ENCODE measurements at regions not wholly inside any gene's neighbourhood (a gene's known extent, or its start where the extent isn't known, plus 50 kb on each side); places are given as distances from the start of the nearest gene placed in this dataset.

DNA sequence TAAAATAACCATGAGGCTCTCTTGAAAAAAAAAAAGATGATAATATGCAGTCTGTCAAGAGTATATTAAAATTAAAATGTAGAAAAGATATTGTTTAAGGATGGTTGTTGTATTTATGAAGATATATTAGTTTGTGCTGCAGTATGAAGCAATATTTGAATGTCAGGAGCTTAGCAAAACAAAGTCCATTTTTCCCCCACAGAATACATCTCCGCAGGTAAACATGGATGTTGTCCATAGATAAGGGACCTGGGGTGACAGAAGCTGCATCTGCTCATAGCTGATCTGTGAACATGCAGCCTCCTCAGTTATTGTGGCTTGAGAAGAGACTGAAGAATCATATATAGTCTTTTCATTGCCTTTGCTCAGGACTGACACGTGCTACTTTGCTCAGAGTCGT is 366.1 kb upstream of the MMADHC start:
- no peaks in the 10 kb centered on the region for H3K4me1 ChIP-seq (ENCODE audit: low read depth)
- H3K9me3 ChIP-seq (ENCODE audit: low read depth): no peaks in the 10 kb centered on the region
- no peak overlapping the region for H3K27ac ChIP-seq
- TF ChIP-seq, protein P1, sequence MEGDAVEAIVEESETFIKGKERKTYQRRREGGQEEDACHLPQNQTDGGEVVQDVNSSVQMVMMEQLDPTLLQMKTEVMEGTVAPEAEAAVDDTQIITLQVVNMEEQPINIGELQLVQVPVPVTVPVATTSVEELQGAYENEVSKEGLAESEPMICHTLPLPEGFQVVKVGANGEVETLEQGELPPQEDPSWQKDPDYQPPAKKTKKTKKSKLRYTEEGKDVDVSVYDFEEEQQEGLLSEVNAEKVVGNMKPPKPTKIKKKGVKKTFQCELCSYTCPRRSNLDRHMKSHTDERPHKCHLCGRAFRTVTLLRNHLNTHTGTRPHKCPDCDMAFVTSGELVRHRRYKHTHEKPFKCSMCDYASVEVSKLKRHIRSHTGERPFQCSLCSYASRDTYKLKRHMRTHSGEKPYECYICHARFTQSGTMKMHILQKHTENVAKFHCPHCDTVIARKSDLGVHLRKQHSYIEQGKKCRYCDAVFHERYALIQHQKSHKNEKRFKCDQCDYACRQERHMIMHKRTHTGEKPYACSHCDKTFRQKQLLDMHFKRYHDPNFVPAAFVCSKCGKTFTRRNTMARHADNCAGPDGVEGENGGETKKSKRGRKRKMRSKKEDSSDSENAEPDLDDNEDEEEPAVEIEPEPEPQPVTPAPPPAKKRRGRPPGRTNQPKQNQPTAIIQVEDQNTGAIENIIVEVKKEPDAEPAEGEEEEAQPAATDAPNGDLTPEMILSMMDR (IDR thresholded peaks at IDR 0.05; ENCODE audit: low read depth, low read length): no peak
- no peaks in the 10 kb centered on the region for H3K36me3 ChIP-seq
- no peaks in the 10 kb centered on the region for H3K27me3 ChIP-seq
- DNase-seq (ENCODE audit: low read depth in 1 of 2, low spot score in 1 of 2): no peak
- no peak overlapping the region for H3K4me3 ChIP-seq

DNA sequence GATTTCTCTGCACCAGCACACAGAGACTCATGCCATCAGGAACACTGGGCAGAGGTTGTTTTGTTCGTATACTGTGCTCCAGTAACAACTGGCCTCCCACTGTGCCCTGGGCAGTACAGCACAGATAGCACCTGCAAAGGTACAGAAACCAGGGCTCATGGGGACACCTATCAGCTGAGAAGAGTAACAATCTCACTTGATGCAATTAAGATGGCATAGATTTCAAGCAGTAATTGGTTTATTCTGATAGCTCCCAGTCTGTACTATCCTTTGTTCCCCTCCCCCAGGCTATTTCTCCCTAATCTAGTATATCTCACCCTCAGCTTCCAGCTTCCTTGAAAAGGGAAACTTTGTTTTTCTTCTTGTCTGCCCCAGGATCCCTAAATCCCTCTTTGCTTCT is 343.9 kb upstream of the MMADHC start:
- H3K27ac ChIP-seq: no peak overlapping the region
- H3K9me3 ChIP-seq (ENCODE audit: low read depth): no peaks in the 10 kb centered on the region
- H3K36me3 ChIP-seq: no peaks in the 10 kb centered on the region
- TF ChIP-seq, protein P1 (IDR thresholded peaks at IDR 0.05; ENCODE audit: low read depth, low read length): no peak
- no peaks in the 10 kb centered on the region for H3K4me1 ChIP-seq (ENCODE audit: low read depth)
- H3K27me3 ChIP-seq: no peaks in the 10 kb centered on the region
- no peak for DNase-seq (ENCODE audit: low read depth in 1 of 2, low spot score in 1 of 2)
- no peak overlapping the region for H3K4me3 ChIP-seq

DNA sequence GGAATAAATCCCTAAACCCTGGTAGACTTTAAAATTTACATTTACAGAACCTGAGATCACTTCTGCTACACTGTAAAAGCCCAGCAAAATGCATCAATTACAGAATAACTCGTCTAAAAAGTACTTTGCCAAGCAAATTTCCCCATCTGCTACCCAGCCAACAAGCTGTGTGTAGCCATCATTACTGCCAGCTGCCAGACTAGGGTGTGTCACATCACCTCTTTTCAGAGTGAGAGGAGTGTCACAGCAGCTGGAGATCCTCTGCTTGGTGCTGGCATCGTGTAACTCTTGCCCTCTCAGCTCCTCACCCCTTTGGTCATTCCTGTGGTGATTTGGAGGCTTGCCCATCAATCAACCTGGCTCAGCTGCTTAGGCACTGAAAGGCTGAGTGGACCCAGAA is 340.4 kb upstream of the MMADHC start:
- H3K4me1 ChIP-seq (ENCODE audit: low read depth): no peaks in the 10 kb centered on the region
- TF ChIP-seq, protein P1 (IDR thresholded peaks at IDR 0.05; ENCODE audit: low read depth, low read length): no peak

DNA sequence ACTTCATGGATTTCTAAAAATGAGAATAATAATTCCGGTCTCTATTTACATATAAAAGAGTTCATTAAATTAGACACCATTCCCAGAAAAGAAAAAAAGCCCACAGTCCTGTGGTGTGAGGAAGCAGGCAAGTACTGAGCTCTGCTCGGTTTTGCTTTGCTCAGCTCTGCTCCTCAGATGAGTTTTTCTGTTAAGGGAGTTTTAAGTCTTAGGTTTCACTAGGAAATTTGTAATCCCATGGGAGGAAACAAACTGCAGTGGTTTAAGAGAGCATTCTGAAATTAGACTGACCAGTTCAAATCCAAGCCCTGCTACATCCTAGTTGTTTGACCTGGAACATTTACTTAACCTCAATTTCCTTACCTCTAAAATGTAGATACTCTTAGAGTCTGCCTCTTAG is 338.6 kb upstream of the MMADHC start:
- H3K27me3 ChIP-seq: no peaks in the 10 kb centered on the region
- H3K27ac ChIP-seq: no peak overlapping the region
- H3K4me1 ChIP-seq (ENCODE audit: low read depth): no peaks in the 10 kb centered on the region
- no peaks in the 10 kb centered on the region for H3K9me3 ChIP-seq (ENCODE audit: low read depth)
- DNase-seq (ENCODE audit: low read depth in 1 of 2, low spot score in 1 of 2): peak in 1 of 2 donors; percentile 14
- TF ChIP-seq, protein P1 (IDR thresholded peaks at IDR 0.05; ENCODE audit: low read depth, low read length): no peak
- H3K36me3 ChIP-seq: no peaks in the 10 kb centered on the region
- no peak overlapping the region for H3K4me3 ChIP-seq

More for the DNA sequence above, 340.4 kb upstream of the MMADHC start:
- Histone ChIP-seq H3K27ac (no peak overlapping the region), H3K36me3 (no peaks in the 10 kb centered on the region), H3K27me3 (no peaks in the 10 kb centered on the region), H3K4me3 (no peak overlapping the region), H3K9me3 (ENCODE audit: low read depth) (no peaks in the 10 kb centered on the region)
- DNase-seq (ENCODE audit: low read depth in 1 of 2, low spot score in 1 of 2): no peak

DNA sequence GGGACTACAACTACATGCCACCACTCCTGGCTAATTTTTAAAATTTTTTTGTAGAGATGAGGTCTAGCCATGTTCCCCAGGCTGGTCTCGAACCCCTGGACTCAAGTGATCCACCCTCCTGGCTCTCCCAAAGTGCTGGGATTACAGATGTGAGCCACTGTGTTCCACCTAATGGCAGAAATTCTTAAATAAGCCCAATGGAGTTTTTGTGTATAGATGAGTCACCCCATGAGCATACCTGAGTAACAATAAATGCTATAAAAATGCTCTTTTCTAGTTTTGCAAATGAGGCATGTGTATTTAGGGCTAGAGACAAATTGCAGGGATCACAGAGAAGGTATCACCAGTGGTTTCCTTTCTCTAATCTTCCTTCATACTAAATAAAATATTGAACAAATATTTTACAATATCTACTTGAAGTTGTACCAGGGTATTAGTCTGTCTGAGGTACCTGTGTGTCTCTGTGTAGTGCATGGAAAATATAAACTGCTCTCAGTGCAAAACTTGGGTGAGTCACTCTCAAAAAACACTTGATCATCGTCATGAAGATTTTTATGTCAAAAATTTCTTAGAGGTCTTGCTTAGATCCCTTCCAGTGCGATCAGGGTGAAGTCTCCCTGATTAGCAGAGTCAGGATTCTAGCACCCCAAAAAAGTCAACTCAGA is 337.1 kb upstream of the MMADHC start:
- Histone ChIP-seq H3K36me3 (no peaks in the 10 kb centered on the region), H3K4me3 (no peak overlapping the region), H3K4me1 (ENCODE audit: low read depth) (no peaks in the 10 kb centered on the region), H3K9me3 (ENCODE audit: low read depth) (no peaks in the 10 kb centered on the region), H3K27ac (no peak overlapping the region), H3K27me3 (no peaks in the 10 kb centered on the region)
- TF ChIP-seq, protein P1 (IDR thresholded peaks at IDR 0.05; ENCODE audit: low read depth, low read length): no peak
- DNase-seq (ENCODE audit: low read depth in 1 of 2, low spot score in 1 of 2): no peak
